DND-41 (cell line): ENCODE measurements at regions not wholly inside any gene's neighbourhood (a gene's known extent, or its start where the extent isn't known, plus 50 kb on each side); places are given as distances from the start of the nearest gene placed in this dataset.

ENCODE experiments used
- ATAC-seq: fragments of 200-7000 bp; cut with Tn5 transposase; 3 replicates; pipeline ENCODE4 v1.9.1; 2021; ENCODE audit warnings: low read depth; ENCODE audit not compliant: insufficient read depth
- DNase-seq: peaks from one replicate; pipeline ENCODE4 v3.0.0-alpha.2; 2020
- H2AFZ ChIP-seq: 2 replicates; pipeline ENCODE4 v1.6.0; 2012; ENCODE audit warnings: low read depth, low read length
- H3K27ac ChIP-seq: 2 replicates; pipeline ENCODE4 v1.5.1; 2012; ENCODE audit warnings: low read length, inconsistent platforms
- H3K27me3 ChIP-seq: fragments of 200-600 bp; sonication (generic); 2 replicates; pipeline ENCODE4 v1.6.0; 2012; ENCODE audit warnings: low read length, mild to moderate bottlenecking, inconsistent platforms; ENCODE audit not compliant: insufficient read depth, poor library complexity
- H3K36me3 ChIP-seq: 2 replicates; pipeline ENCODE4 v1.5.1; 2012; ENCODE audit warnings: low read length, inconsistent platforms; ENCODE audit not compliant: insufficient read depth
- H3K4me1 ChIP-seq: 2 replicates; pipeline ENCODE4 v1.5.1; 2012; ENCODE audit warnings: mild to moderate bottlenecking, low read length; ENCODE audit not compliant: insufficient read depth
- H3K4me2 ChIP-seq: 2 replicates; pipeline ENCODE4 v1.6.0; 2012; ENCODE audit warnings: mild to moderate bottlenecking, moderate library complexity, low read length, inconsistent platforms; ENCODE audit not compliant: insufficient read depth
- H3K4me3 ChIP-seq, 2 experiments: fragments of 200-600 bp in 1 of 2; shearing (Covaris generic) in 1 of 2; 2 replicates each; pipeline ENCODE4 v1.5.1; 2012 to 2016; ENCODE audit warnings: inconsistent platforms in 2 of 2, low read length in 2 of 2, mild to moderate bottlenecking in 2 of 2, low read depth in 1 of 2, moderate library complexity in 1 of 2
- H3K79me2 ChIP-seq: 2 replicates; pipeline ENCODE4 v1.6.0; 2012; ENCODE audit warnings: low read length, inconsistent platforms; ENCODE audit not compliant: insufficient read depth
- H3K9ac ChIP-seq: 2 replicates; pipeline ENCODE4 v1.6.0; 2012; ENCODE audit warnings: low read depth, mild to moderate bottlenecking, inconsistent platforms, low read length, moderate library complexity
- H3K9me3 ChIP-seq: 2 replicates; pipeline ENCODE4 v1.5.1; 2012; ENCODE audit warnings: low read length, moderate library complexity, mild to moderate bottlenecking, inconsistent platforms; ENCODE audit not compliant: insufficient read depth, severe bottlenecking
- H4K20me1 ChIP-seq: 2 replicates; pipeline ENCODE4 v1.6.0; 2012; ENCODE audit warnings: low read length; ENCODE audit not compliant: insufficient read depth
- CTCF ChIP-seq: IDR thresholded peaks from 2 replicates; pipeline ENCODE4 v1.5.1; 2012; ENCODE audit warnings: borderline replicate concordance, low read length, moderate library complexity, mild to moderate bottlenecking; ENCODE audit not compliant: poor library complexity, severe bottlenecking; ENCODE audit errors: extremely low read depth
- EZH2 ChIP-seq: IDR thresholded peaks from 3 replicates; pipeline ENCODE4 v1.6.1; 2012; ENCODE audit warnings: borderline replicate concordance, low read depth, mild to moderate bottlenecking, moderate library complexity, low read length, inconsistent platforms; ENCODE audit not compliant: severe bottlenecking

DNA sequence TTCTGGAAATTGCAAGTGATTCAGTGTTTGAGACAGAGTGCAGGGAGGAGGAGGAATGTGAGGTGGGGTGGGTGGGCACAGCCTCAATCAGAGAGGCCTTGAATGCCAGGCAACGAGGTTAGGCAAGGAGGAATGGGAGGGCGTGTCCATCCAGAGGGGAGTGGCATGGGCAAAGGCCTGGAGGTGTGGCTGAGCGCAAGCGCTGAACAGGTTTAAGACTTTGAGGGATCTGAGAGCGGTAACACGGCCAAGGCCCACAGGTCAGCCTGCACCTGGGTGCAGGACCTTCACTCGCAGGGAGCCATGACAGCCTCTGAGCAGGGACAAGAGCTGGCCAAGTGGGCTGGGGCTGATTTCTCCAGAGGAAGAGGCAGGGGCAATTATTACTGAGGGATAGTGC, 125.9 kb downstream of the TPRA1 start:
- Histone ChIP-seq H3K79me2 (no peaks in the 10 kb centered on the region), H3K27ac (no peak overlapping the region), H3K36me3 (no peaks in the 10 kb centered on the region), H3K4me1 (no peaks in the 10 kb centered on the region), H3K27me3 (no peaks in the 10 kb centered on the region), H3K4me3 (no peak overlapping the region), H3K9ac (no peak overlapping the region), H4K20me1 (peaks cover 6% of the 10 kb centered on the region; the same call in 1 of the 2 replicates), H3K4me2 (no peak overlapping the region), H3K9me3 (no peaks in the 10 kb centered on the region), H2AFZ (no peak overlapping the region)
- no peak for DNase-seq
- ATAC-seq: no peak
- TF ChIP-seq EZH2: no peak
- no peak for TF ChIP-seq CTCF

- Histone ChIP-seq H3K9ac (no peak overlapping the region), H3K4me2 (no peak overlapping the region), H3K27me3 (no peaks in the 10 kb centered on the region), H4K20me1 (peaks cover 10% of the 10 kb centered on the region; the same call in 1 of the 2 replicates), H3K27ac (no peak overlapping the region), H2AFZ (no peak overlapping the region), H3K4me1 (no peaks in the 10 kb centered on the region), H3K36me3 (no peaks in the 10 kb centered on the region), H3K4me3 (no peak overlapping the region), H3K79me2 (no peaks in the 10 kb centered on the region), H3K9me3 (no peaks in the 10 kb centered on the region)
- no peak for TF ChIP-seq EZH2
- no peak for TF ChIP-seq CTCF
- DNase-seq (no peak), ATAC-seq (no peak)
Measured at GRCh38 chr3:127462111-127462655, 128.3 kb downstream of the TPRA1 start.

- H4K20me1 ChIP-seq: peaks cover 7% of the 10 kb centered on the region; the same call in 1 of the 2 replicates
- H3K79me2 ChIP-seq: no peaks in the 10 kb centered on the region
- no peak overlapping the region for H2AFZ ChIP-seq
- H3K4me3 ChIP-seq: no peak overlapping the region
- no peaks in the 10 kb centered on the region for H3K4me1 ChIP-seq
- H3K27me3 ChIP-seq: no peaks in the 10 kb centered on the region
- no peak for ATAC-seq
- no peak overlapping the region for H3K4me2 ChIP-seq
- no peak for DNase-seq
- H3K9ac ChIP-seq: no peak overlapping the region
- H3K9me3 ChIP-seq: no peaks in the 10 kb centered on the region
- no peak overlapping the region for H3K27ac ChIP-seq
- no peaks in the 10 kb centered on the region for H3K36me3 ChIP-seq
- no peak for TF ChIP-seq EZH2
- no peak for TF ChIP-seq CTCF
Measured at GRCh38 chr3:127461286-127461910, 129.1 kb downstream of the TPRA1 start.
